ENCODE measurements at regions not wholly inside any gene's neighbourhood (a gene's known extent, or its start where the extent isn't known, plus 50 kb on each side); places are given as distances from the start of the nearest gene placed in this dataset.
"Not testable (repeated sequence)": the region's sequence is repeated elsewhere in the genome, so short reads cannot be mapped to it uniquely, and the experiment has no call there.

DNA sequence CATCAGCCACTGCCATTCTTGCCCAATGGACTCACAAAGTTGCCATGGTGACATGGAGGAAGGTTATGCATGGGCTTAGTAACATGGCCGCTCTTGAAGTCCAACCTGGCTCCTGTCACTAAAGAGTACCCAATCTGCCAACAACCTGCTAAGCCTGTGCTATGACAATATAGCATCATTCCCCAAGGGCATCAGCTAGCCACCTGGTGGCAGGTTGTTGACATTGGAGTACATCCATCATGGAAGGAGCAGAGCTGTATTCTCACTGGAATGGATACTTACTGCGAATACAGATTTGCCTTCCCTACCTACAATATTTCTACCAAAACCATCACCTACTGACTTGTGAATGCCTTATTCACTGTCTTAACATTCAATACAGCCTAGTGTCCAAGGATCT, 138.9 kb upstream of the RORA start:
- DNase-seq (ENCODE audit: low read depth, low spot score) = no peak

DNA sequence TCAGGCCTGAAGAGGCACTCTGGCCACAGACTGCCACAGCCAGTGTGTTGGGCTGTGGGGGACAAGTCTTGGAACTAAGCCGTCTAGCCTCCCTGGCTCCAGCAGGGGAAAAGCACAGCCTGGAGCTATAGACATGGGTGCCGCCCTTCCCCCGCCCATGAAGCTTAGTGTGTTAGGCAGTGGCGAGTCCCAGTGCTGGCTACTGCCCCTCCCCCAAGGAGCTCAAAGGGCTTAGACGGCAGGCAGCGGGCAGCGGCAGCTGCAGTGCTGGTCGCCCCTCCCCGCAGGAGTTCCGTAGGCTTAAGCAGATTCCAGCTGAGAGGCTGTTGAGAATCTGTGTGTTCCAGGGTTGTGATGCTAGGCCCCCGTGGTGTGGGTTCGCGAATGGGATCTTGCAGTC, 135.8 kb upstream of the RORA start:
- Histone ChIP-seq H3K4me1 (ENCODE audit: control insufficient read depth in 1 of 2, insufficient read depth in 2 of 2, low read length in 2 of 2) (no peaks in the 10 kb centered on the region), H3K9ac (ENCODE audit: low read length) (no peak overlapping the region), H3K27me3 (ENCODE audit: insufficient read depth, low read length) (no peaks in the 10 kb centered on the region), H3K9me3 (ENCODE audit: control insufficient read depth in 1 of 2, insufficient read depth in 1 of 2, low read depth in 1 of 2, low read length in 2 of 2) (peaks cover 0 to 4% of the 10 kb centered on the region in 2 experiments; a peak in 2 of 4 replicates), H3K4me2 (ENCODE audit: low read length) (no peak overlapping the region), H3K27ac (ENCODE audit: low read depth, low read length) (no peak overlapping the region), H4K20me1 (ENCODE audit: insufficient read depth) (no peaks in the 10 kb centered on the region), H3K36me3 (ENCODE audit: control insufficient read depth in 1 of 2, insufficient read depth in 2 of 2, low read length in 2 of 2) (no peaks in the 10 kb centered on the region), H3K9me2 (ENCODE audit: insufficient read depth) (no peaks in the 10 kb centered on the region), H2AFZ (ENCODE audit: low read depth, low read length, poor library complexity, severe bottlenecking) (no peak overlapping the region), H3K79me2 (ENCODE audit: insufficient read depth, low read length) (no peaks in the 10 kb centered on the region), H3K4me3 (replicated peaks in 1 of 2; ENCODE audit: low read depth in 1 of 2, low read length in 2 of 2) (no peak overlapping the region)
- ChIA-PET CTCF (no interaction called here), POLR2A (no interaction called here), RAD21 (ENCODE audit: low non-redundant PET in 1 of 2, low total read pairs in 2 of 2, uncharacterized antibody in 2 of 2, unreplicated experiment in 2 of 2) (no interaction called here)
- BruUV-seq (replicated peaks) = no TSS peak
- intact Hi-C loops (cut with micrococcal nuclease) = no loop called here
- no peak for DNase-seq (ENCODE audit: low read depth, low spot score)
- ATAC-seq = no peak
- no peak for TF ChIP-seq FOSL1 (IDR thresholded peaks at IDR 0.05; ENCODE audit: low read depth)

More for the DNA sequence above, 138.9 kb upstream of the RORA start:
- no peak overlapping the region for H3K4me3 ChIP-seq (replicated peaks in 1 of 2; ENCODE audit: low read depth in 1 of 2, low read length in 2 of 2)
- ChIA-PET CTCF (no interaction called here), POLR2A (no interaction called here), RAD21 (ENCODE audit: low non-redundant PET in 1 of 2, low total read pairs in 2 of 2, uncharacterized antibody in 2 of 2, unreplicated experiment in 2 of 2) (no interaction called here)
- H3K27me3 ChIP-seq (ENCODE audit: insufficient read depth, low read length) = no peaks in the 10 kb centered on the region
- H3K9ac ChIP-seq (ENCODE audit: low read length) = no peak overlapping the region
- no peak overlapping the region for H3K4me2 ChIP-seq (ENCODE audit: low read length)
- H3K36me3 ChIP-seq (ENCODE audit: control insufficient read depth in 1 of 2, insufficient read depth in 2 of 2, low read length in 2 of 2) = no peaks in the 10 kb centered on the region
- no peaks in the 10 kb centered on the region for H4K20me1 ChIP-seq (ENCODE audit: insufficient read depth)
- H2AFZ ChIP-seq (ENCODE audit: low read depth, low read length, poor library complexity, severe bottlenecking) = no peak overlapping the region
- H3K4me1 ChIP-seq (ENCODE audit: control insufficient read depth in 1 of 2, insufficient read depth in 2 of 2, low read length in 2 of 2) = no peaks in the 10 kb centered on the region
- H3K9me2 ChIP-seq (ENCODE audit: insufficient read depth) = no peaks in the 10 kb centered on the region
- no TSS peak for BruUV-seq (replicated peaks)
- ATAC-seq = no peak
- intact Hi-C loops (cut with micrococcal nuclease) = no loop called here
- TF ChIP-seq CBX3 (IDR thresholded peaks at IDR 0.05; ENCODE audit: low read depth) = no peak
- TF ChIP-seq EGR1 (IDR thresholded peaks at IDR 0.05; ENCODE audit: low read depth) = no peak
- no peak for TF ChIP-seq EZH2 (IDR thresholded peaks at IDR 0.05)
- no peak overlapping the region for H3K27ac ChIP-seq (ENCODE audit: low read depth, low read length)
- peaks cover 0 to 6% of the 10 kb centered on the region in 2 experiments; a peak in 2 of 4 replicates for H3K9me3 ChIP-seq (ENCODE audit: control insufficient read depth in 1 of 2, insufficient read depth in 1 of 2, low read depth in 1 of 2, low read length in 2 of 2)
- no peaks in the 10 kb centered on the region for H3K79me2 ChIP-seq (ENCODE audit: insufficient read depth, low read length)

DNA sequence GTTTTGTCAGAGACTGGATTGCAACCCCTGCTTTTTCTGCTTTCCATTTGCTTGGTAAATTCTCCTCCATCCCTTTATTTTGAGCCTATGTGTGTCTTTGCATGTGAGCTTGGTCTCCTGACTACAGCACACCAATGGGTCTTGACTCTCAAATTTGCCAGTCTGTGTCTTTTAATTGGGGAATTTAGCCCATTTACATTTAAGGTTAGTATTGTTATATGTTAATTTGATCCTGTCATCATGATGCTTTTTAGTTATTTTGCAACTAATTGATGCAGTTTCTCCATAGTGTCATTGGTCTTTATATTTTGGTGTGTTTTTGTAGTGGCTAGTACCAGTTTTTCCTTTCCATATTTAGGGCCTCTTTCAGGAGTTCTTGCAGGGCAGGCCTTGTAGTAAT, 133.8 kb upstream of the RORA start:
- intact Hi-C loops (cut with micrococcal nuclease); H3K9ac ChIP-seq (ENCODE audit: low read length); CTCF ChIA-PET; ATAC-seq; BruUV-seq (replicated peaks); H3K27me3 ChIP-seq (ENCODE audit: insufficient read depth, low read length); H3K4me2 ChIP-seq (ENCODE audit: low read length); H2AFZ ChIP-seq (ENCODE audit: low read depth, low read length, poor library complexity, severe bottlenecking); H4K20me1 ChIP-seq (ENCODE audit: insufficient read depth); H3K4me1 ChIP-seq (ENCODE audit: control insufficient read depth in 1 of 2, insufficient read depth in 2 of 2, low read length in 2 of 2); H3K9me3 ChIP-seq (ENCODE audit: control insufficient read depth in 1 of 2, insufficient read depth in 1 of 2, low read depth in 1 of 2, low read length in 2 of 2); H3K27ac ChIP-seq (ENCODE audit: low read depth, low read length); H3K9me2 ChIP-seq (ENCODE audit: insufficient read depth); H3K4me3 ChIP-seq (replicated peaks in 1 of 2; ENCODE audit: low read depth in 1 of 2, low read length in 2 of 2); POLR2A ChIA-PET; RAD21 ChIA-PET (ENCODE audit: low non-redundant PET in 1 of 2, low total read pairs in 2 of 2, uncharacterized antibody in 2 of 2, unreplicated experiment in 2 of 2); DNase-seq (ENCODE audit: low read depth, low spot score); H3K36me3 ChIP-seq (ENCODE audit: control insufficient read depth in 1 of 2, insufficient read depth in 2 of 2, low read length in 2 of 2); H3K79me2 ChIP-seq (ENCODE audit: insufficient read depth, low read length): not testable (repeated sequence)
